Upper lobe of left lung (tissue), 4 donors: ENCODE measurements at regions not wholly inside any gene's neighbourhood (a gene's known extent, or its start where the extent isn't known, plus 50 kb on each side); places are given as distances from the start of the nearest gene placed in this dataset.

Experiments used
- EP300 ChIP-seq, 4 donors: sonication (generic); formaldehyde crosslinking; IDR thresholded peaks; one replicate each; pipeline ENCODE4 v1.5.1; 2017; ENCODE audit warnings: antibody characterized with exemption in 4 of 4, control low read depth in 2 of 4
- POLR2A ChIP-seq, 4 donors: fragments of 450-650 bp; IDR thresholded peaks; one replicate each; pipeline ENCODE4 v1.5.1; 2016 to 2017; ENCODE audit warnings: antibody characterized with exemption in 4 of 4, mild to moderate bottlenecking in 2 of 4
- POLR2AphosphoS5 ChIP-seq, 2 donors: sonication (generic); formaldehyde crosslinking; IDR thresholded peaks; one replicate each; pipeline ENCODE4 v1.5.1; 2017; ENCODE audit warnings: antibody characterized with exemption in 2 of 2
- TF ChIP-seq, protein P1 (sequence below), 6 experiments: fragments of 450-650 bp in 4 of 6; fragments of 200-600 bp in 2 of 6; sonication (generic) in 2 of 6; IDR thresholded peaks; one replicate each; pipeline ENCODE4 v1.5.1; 2016 to 2019; ENCODE audit warnings: antibody characterized with exemption in 6 of 6

DNA sequence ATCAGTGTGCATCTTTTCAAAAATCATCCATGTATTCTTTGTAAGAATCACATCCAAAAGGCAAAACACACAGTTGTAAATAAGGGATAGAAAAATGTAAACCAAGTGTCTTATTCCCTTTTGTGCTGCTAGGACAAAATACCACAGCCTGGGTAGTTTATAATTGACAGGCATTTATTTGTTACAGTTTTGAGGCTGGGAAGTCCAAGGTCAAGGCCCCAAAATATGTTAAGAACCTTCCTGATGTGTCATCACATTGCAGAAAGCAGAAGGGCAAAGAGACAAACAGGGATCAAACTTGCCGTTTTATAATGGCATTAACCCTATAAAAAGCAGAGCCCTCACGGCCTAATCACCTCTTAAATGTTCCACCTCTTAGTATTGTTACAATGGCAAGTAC is 364.8 kb downstream of the MED10 start:
- TF ChIP-seq, protein P1, sequence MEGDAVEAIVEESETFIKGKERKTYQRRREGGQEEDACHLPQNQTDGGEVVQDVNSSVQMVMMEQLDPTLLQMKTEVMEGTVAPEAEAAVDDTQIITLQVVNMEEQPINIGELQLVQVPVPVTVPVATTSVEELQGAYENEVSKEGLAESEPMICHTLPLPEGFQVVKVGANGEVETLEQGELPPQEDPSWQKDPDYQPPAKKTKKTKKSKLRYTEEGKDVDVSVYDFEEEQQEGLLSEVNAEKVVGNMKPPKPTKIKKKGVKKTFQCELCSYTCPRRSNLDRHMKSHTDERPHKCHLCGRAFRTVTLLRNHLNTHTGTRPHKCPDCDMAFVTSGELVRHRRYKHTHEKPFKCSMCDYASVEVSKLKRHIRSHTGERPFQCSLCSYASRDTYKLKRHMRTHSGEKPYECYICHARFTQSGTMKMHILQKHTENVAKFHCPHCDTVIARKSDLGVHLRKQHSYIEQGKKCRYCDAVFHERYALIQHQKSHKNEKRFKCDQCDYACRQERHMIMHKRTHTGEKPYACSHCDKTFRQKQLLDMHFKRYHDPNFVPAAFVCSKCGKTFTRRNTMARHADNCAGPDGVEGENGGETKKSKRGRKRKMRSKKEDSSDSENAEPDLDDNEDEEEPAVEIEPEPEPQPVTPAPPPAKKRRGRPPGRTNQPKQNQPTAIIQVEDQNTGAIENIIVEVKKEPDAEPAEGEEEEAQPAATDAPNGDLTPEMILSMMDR (IDR thresholded peaks at IDR 0.05) = no peak
- TF ChIP-seq POLR2A (IDR thresholded peaks at IDR 0.05) = no peak
- TF ChIP-seq POLR2AphosphoS5 (IDR thresholded peaks at IDR 0.05) = no peak
- TF ChIP-seq EP300 (IDR thresholded peaks at IDR 0.05) = no peak
